OCI-LY1 (cell line): ENCODE measurements at regions not wholly inside any gene's neighbourhood (a gene's known extent, or its start where the extent isn't known, plus 50 kb on each side); places are given as distances from the start of the nearest gene placed in this dataset.

Source experiments
- H2AFZ ChIP-seq: fragments of 200-600 bp; sonication (generic), shearing (Covaris generic); 2 replicates; pipeline ENCODE4 v1.6.0; 2014; ENCODE audit warnings: antibody characterized with exemption, mild to moderate bottlenecking, low read length
- H3F3A ChIP-seq: fragments of 200-600 bp; sonication (generic), shearing (Covaris generic); 2 replicates; pipeline ENCODE4 v1.6.0; 2014; ENCODE audit warnings: mild to moderate bottlenecking, antibody characterized with exemption, low read length, moderate library complexity; ENCODE audit not compliant: insufficient read depth
- H3K27ac ChIP-seq: fragments of 200-600 bp; sonication (generic); 2 replicates; pipeline ENCODE4 v1.5.1; 2014; ENCODE audit warnings: low read length, mixed run types, mild to moderate bottlenecking, low read depth; ENCODE audit not compliant: poor library complexity, severe bottlenecking
- H3K27me3 ChIP-seq: fragments of 200-600 bp; sonication (generic); 2 replicates; pipeline ENCODE4 v1.6.0; 2014; ENCODE audit warnings: antibody characterized with exemption, mild to moderate bottlenecking, low read length, moderate library complexity; ENCODE audit not compliant: insufficient read depth
- H3K36me3 ChIP-seq: fragments of 200-600 bp; sonication (generic); 2 replicates; pipeline ENCODE4 v1.6.1; 2014; ENCODE audit warnings: mild to moderate bottlenecking, antibody characterized with exemption, low read length, moderate library complexity, mixed read lengths; ENCODE audit not compliant: insufficient read depth
- H3K4me1 ChIP-seq: fragments of 200-600 bp; sonication (generic); 2 replicates; pipeline ENCODE4 v1.5.1; 2014; ENCODE audit warnings: mild to moderate bottlenecking, low read length, moderate library complexity; ENCODE audit not compliant: insufficient read depth, severe bottlenecking
- H3K4me2 ChIP-seq: fragments of 200-600 bp; sonication (generic), shearing (Covaris generic); 2 replicates; pipeline ENCODE4 v1.6.1; 2014; ENCODE audit warnings: low read length
- H3K4me3 ChIP-seq: fragments of 200-600 bp; sonication (generic); 2 replicates; pipeline ENCODE4 v1.5.1; 2014; ENCODE audit warnings: low read length, low read depth, mild to moderate bottlenecking, mixed read lengths; ENCODE audit not compliant: poor library complexity, severe bottlenecking
- H3K79me2 ChIP-seq: fragments of 200-600 bp; shearing (Covaris generic); 2 replicates; pipeline ENCODE4 v1.6.1; 2016; ENCODE audit warnings: mixed run types, low read length, mixed read lengths; ENCODE audit not compliant: insufficient read depth
- H3K9ac ChIP-seq: fragments of 200-600 bp; sonication (generic), shearing (Covaris generic); 2 replicates; pipeline ENCODE4 v1.6.1; 2014; ENCODE audit warnings: mild to moderate bottlenecking, low read length, mixed read lengths
- H3K9me2 ChIP-seq: fragments of 200-600 bp; sonication (generic), shearing (Covaris generic); 2 replicates; pipeline ENCODE4 v1.6.1; 2014; ENCODE audit warnings: low read depth, mild to moderate bottlenecking, low read length, mixed read lengths
- H3K9me3 ChIP-seq: fragments of 200-600 bp; shearing (Covaris generic); 2 replicates; pipeline ENCODE4 v1.6.1; 2014; ENCODE audit warnings: low read length, mixed read lengths
- H4K20me1 ChIP-seq: fragments of 200-600 bp; sonication (generic), shearing (Covaris generic); 2 replicates; pipeline ENCODE4 v1.6.0; 2016; ENCODE audit warnings: mild to moderate bottlenecking, low read length; ENCODE audit not compliant: insufficient read depth
- CTCF ChIP-seq: fragments of 200-600 bp; sonication (generic), shearing (Covaris generic); IDR thresholded peaks from 2 replicates; pipeline ENCODE4 v1.5.1; 2017; ENCODE audit warnings: mild to moderate bottlenecking, antibody characterized with exemption, low read length, moderate library complexity, mixed read lengths
- EZH2 ChIP-seq: fragments of 200-600 bp; sonication (generic), shearing (Covaris generic); IDR thresholded peaks from 2 replicates; pipeline ENCODE4 v1.8.0; 2017; ENCODE audit warnings: borderline replicate concordance, mixed run types, mild to moderate bottlenecking, antibody characterized with exemption, low read length, moderate library complexity, mixed read lengths

GRCh38 chrX:28099166-28099565 lies 117.9 kb upstream of the DCAF8L1 start:
- no peak overlapping the region for H3K9ac ChIP-seq
- H3K4me3 ChIP-seq, result no peak overlapping the region
- no peaks in the 10 kb centered on the region for H3K36me3 ChIP-seq
- H3K9me3 ChIP-seq, result no peaks in the 10 kb centered on the region
- no peaks in the 10 kb centered on the region for H3K79me2 ChIP-seq
- H3K27me3 ChIP-seq, result no peaks in the 10 kb centered on the region
- H3K4me2 ChIP-seq, result no peak overlapping the region
- no peak overlapping the region for H3K27ac ChIP-seq
- no peaks in the 10 kb centered on the region for H3F3A ChIP-seq
- no peaks in the 10 kb centered on the region for H3K4me1 ChIP-seq
- H2AFZ ChIP-seq, result no peak overlapping the region
- TF ChIP-seq CTCF (no peak), EZH2 (no peak)
- no peaks in the 10 kb centered on the region for H3K9me2 ChIP-seq
- no peaks in the 10 kb centered on the region for H4K20me1 ChIP-seq

GRCh38 chrX:28085653-28086052 lies 104.4 kb upstream of the DCAF8L1 start:
- H3F3A ChIP-seq, result no peaks in the 10 kb centered on the region
- no peaks in the 10 kb centered on the region for H3K4me1 ChIP-seq
- TF ChIP-seq EZH2, result no peak
- H3K9me3 ChIP-seq, result no peaks in the 10 kb centered on the region
- H4K20me1 ChIP-seq, result no peaks in the 10 kb centered on the region
- H3K4me3 ChIP-seq, result no peak overlapping the region
- H3K4me2 ChIP-seq, result no peak overlapping the region
- H2AFZ ChIP-seq, result no peak overlapping the region
- H3K79me2 ChIP-seq, result no peaks in the 10 kb centered on the region
- no peaks in the 10 kb centered on the region for H3K27me3 ChIP-seq
- no peak overlapping the region for H3K27ac ChIP-seq
- no peaks in the 10 kb centered on the region for H3K36me3 ChIP-seq
- no peak overlapping the region for H3K9ac ChIP-seq
- H3K9me2 ChIP-seq, result no peaks in the 10 kb centered on the region

- H3K79me2 ChIP-seq, result no peaks in the 10 kb centered on the region
- H3F3A ChIP-seq, result no peaks in the 10 kb centered on the region
- no peak overlapping the region for H3K9ac ChIP-seq
- H3K4me3 ChIP-seq, result no peak overlapping the region
- no peaks in the 10 kb centered on the region for H3K9me2 ChIP-seq
- H2AFZ ChIP-seq, result no peak overlapping the region
- H3K9me3 ChIP-seq, result no peaks in the 10 kb centered on the region
- no peaks in the 10 kb centered on the region for H3K36me3 ChIP-seq
- no peak overlapping the region for H3K4me2 ChIP-seq
- TF ChIP-seq EZH2 (no peak), CTCF (no peak)
- no peaks in the 10 kb centered on the region for H4K20me1 ChIP-seq
- no peak overlapping the region for H3K27ac ChIP-seq
- H3K4me1 ChIP-seq, result no peaks in the 10 kb centered on the region
- no peaks in the 10 kb centered on the region for H3K27me3 ChIP-seq
Observed at GRCh38 chrX:28058901-28059300, 77.7 kb upstream of the DCAF8L1 start.

GRCh38 chrX:28042826-28043564 lies 61.7 kb upstream of the DCAF8L1 start:
- Histone ChIP-seq H3K27ac (no peak overlapping the region), H4K20me1 (no peaks in the 10 kb centered on the region), H3K9me2 (no peaks in the 10 kb centered on the region), H3F3A (no peaks in the 10 kb centered on the region), H3K9ac (no peak overlapping the region), H3K9me3 (no peaks in the 10 kb centered on the region), H3K4me2 (no peak overlapping the region), H3K27me3 (no peaks in the 10 kb centered on the region), H3K4me3 (no peak overlapping the region), H2AFZ (no peak overlapping the region), H3K4me1 (no peaks in the 10 kb centered on the region), H3K36me3 (no peaks in the 10 kb centered on the region), H3K79me2 (no peaks in the 10 kb centered on the region)
- TF ChIP-seq CTCF (no peak), EZH2 (no peak)
